Fibroblast of skin of scalp (primary cell): ENCODE measurements at regions not wholly inside any gene's neighbourhood (a gene's known extent, or its start where the extent isn't known, plus 50 kb on each side); places are given as distances from the start of the nearest gene placed in this dataset.

Experiments used
- DNase-seq: peaks from one replicate; pipeline ENCODE4 v3.0.0-alpha.2; 2013

DNA sequence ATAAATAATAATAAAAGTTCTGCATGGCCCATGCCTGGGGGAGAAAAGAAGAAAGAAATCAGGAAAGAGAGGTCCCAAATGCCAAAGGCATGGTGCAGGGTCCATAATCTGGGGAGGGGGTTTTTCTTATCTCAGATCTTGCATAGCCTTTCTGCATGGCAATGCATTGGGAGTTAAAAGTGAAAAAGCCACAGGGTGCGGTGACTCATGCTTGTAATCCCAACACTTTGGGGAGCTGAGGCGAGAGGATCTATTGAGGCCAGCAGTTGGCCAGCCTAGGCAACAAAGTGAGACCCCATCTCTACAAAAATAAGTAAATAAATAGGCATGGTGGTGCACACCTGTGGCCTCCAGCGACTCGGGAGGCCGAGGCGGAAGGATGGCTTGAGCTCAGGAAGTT lies 76.8 kb upstream of the GATA2 start:
- DNase-seq: no peak

DNA sequence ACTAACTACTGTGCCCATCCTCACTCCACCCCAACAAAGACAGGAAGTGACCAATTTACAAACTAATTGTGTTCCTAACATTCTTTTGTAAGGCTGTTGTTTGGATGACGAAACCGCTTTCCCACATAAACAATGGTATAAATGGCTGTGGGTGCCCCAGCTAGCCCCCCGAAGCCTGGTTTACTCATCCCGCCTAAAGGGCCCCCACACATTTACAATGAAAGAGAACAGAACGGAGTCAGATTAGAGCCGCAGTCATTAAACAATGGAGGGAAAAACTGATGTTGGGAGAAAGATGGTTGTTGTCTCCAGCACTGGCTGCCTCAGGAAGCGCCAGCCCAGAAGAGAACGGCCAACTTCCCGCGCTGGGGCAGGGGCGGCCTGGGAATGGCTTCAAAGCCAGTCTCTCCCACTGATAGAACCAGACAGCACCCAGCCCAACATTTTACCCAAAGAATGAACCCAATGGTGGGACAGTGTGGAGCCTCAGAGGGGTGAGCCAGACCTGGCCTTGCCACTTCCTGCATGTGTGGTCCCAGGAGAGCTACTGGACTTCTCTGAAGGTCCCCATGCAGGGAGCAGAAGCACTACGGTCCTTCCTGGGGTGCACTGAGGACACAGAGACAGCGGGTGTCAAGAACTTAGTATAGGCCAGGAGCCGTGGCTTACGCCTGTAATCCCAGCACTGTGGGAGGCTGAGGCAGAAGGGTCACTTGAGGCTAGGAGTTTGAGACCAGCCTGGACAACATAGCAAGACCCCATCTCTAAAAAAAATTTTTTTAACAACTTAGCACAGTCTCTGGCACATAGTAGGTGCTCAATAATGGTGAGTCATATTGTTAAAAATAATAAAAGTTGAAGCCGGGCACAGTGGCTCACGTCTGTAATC lies 75.8 kb upstream of the GATA2 start:
- DNase-seq: no peak

DNA sequence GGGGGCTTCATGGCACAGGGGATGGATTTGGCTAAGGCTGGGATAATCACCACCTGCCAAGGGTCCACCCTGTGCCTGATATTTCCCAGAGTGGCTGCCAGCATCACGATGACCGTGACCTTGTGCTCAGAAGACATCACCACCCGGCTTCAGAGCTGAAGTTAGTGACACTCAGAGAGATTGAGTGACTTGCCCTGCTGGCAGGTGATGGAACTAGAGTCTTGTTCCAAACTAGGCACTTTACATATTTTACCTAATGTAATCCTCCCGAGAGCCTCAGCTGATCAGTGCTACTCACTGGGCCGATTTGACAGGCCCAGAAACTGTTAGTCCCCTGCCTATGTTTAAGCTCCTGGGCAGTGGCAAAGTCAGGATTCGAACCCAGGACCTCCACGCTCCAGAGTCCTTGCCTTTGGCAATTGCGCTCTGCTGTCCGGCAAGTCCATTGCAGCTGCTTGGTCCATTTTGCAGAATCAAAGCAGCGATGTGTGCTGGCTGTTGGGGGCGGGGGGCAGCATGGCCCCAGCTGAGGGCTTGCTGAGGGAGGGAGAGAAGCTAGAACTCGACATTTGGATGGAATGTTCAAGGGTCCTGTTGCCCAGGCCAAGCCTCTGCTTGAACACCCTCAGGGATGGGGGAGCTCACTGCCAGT lies 74.8 kb upstream of the GATA2 start:
- DNase-seq: no peak

DNA sequence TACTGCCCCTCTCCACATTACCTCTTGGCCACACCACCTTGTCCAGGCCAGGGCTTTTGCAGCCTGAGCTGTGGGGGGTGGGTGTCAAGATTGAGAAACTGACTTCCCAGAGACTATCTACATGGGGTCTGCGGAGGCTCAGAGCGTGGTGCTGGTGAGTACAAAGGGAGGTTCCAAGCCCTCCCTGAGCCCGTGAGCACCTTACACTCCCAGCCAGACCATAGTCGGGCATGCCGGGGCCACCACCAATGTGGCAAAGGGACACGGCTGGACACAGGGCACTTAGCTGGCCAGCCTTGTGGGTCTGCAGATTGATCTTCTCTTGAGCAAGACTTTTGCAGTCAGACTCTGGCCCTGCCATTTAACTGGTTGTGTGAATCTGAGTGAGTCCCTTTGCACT lies 74.1 kb upstream of the GATA2 start:
- DNase-seq: no peak

DNA sequence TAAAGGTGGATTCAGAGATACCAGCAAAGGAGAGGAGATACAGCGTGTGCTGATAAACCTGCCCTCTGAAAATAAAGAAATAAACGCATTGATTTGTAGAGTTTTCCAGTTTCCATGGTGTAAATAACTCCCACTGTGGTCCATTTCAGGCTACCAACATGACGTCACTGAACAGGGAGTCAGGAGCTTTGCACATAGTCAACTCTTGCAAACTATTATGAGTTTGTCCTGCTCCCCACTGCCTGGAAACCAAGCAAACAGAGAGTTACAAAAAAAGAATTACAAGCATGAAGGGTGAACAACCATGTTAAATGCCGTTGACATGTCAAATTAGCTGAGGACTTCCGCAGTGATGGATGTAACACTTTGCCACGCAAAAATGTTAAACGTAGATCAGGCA lies 70.4 kb upstream of the GATA2 start:
- no peak for DNase-seq

DNA sequence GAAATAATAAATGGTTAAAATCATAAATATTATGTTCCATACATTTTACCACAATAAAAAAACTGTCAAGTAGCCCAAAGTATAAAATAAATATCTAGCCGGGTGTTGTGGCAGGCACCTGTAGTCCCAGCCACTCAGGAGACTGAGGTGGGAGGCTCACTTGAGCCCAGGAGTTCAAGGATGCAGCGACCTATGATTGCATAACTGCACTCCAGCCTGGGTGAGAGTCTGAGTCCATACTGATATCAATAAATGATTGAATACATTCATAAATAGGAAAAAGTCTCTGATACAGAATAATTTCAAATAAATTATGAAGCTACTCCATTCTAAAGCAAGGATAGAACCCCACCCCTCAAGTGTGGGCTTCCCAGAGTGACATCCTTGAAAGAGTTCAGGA lies 68.5 kb upstream of the GATA2 start:
- DNase-seq: no peak

DNA sequence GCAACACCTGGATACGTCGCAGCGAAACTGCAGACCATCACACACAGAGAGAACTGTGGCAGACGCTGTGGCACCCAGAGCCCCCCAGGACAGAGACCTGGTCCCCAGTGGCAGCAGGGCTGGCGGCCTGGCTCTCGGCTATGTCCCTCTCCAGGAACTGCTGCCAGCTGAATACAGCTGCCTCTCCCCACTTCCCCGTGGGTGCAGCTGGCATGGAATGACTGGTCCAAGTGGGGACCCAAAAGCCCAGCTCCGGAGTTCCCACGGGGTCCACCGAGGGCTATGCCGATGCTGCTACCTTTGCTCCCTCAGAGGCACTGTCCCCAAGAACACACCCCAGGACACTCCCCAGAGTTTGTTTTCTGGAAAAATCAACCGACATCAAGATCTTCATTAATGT lies 67.8 kb upstream of the GATA2 start:
- DNase-seq: no peak

DNA sequence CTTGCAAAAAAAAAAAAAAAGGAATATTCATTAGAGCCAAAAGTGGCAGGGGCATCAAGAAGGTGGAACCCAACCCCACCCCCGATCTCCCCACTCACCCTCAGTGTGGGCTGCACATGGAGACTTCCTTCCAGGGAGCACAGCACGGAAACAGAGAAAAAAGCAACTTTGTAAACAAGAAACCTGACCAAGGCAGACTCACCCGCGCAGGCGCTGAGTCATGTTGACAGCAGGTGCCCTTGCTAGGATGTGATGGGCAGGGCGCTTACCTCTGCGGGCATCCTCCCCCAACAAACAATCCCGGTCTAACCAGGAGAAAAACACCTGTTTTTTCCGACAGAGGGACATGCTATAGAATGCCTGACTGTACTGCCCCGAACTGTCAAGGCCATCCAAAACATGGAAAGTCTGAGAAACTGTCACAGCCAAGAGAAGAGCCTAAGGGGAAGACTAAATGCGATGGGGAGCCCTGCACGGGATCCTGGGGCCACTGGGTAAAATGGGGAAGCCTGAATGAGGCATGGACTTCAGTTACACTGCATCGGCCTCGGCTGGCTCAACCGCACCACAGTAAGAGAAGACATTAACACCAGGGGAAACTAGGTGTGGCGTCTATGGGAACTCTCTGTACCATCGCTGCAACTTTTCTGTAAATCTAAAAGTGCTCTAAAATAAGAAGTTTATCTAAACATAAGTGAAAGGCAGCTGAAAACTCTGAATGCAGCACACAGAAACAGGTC lies 66.7 kb upstream of the GATA2 start:
- DNase-seq: no peak

DNA sequence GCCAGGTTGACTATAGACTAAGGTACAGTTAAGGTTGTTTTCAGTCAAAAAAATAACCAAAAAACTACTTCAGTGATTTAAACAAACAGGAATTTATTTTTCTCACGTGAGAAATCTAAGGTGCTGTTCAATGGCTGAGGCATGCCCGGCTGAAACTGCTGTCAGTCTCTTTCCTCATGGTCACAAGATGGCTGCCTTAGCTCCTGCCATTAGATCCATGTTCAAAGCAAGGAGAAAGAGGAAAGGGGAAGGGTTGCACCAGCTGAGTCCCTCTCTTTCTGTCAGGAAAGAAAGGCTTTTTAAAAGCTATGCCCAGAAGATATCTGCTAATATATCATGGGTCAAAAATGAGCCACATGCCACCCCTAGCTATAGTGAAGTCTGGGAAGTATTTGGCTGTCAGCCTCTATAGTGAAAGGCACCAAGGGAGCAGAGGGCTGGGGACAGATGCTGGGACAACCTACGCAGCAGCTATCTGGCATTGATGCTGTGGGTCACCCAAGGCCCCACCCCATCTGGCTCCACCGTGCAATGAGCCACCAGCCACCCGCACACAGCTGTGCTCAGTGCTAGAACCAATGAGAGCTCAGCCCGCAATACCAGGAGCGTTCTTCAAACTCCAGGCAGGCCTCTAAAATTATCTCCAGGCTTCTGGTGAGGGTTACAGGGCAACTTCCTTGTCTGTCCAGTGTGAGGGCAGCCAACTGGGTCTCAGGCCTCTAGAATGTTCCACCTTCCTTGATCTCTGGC lies 64.7 kb upstream of the GATA2 start:
- DNase-seq: no peak

DNA sequence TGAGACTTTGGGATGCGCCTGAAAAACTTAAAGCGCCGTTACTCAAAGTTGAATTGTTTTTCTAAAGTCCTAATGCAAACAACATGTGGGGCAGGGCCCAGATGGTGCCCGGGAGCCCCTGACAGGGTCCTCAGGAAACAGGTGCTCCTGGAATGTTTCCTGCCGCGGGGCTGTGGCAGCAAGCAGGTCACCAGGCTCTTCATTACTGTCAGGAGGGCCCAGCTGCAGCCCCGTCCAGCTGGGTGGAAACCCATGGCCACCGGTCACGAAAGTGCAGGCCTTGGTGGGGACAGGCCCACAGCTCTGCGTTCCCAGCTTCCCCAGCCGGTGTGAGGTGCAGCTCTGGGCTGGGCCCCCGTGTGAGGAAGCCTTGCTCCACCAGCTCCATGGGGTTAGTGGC lies 63.9 kb upstream of the GATA2 start:
- no peak for DNase-seq

DNA sequence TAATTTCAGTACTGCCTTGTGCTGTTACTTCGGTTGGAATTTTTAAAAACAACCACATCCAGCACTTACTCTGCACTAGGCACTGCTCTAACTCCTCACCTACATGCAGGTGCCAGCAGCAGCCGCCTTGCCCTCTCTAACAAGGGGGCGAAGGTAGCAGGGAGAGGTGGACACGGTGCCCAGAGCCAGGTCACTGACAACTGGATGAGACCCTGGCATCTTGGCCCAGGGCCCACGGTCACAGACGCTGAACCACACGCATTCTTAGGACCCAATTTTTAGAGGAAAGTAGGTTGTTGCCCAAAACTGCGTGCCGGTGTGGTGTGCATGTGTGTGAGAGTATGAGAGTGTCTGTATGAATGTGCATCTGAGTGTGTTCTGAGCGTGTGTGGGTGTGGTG lies 63.4 kb upstream of the GATA2 start:
- DNase-seq: no peak

DNA sequence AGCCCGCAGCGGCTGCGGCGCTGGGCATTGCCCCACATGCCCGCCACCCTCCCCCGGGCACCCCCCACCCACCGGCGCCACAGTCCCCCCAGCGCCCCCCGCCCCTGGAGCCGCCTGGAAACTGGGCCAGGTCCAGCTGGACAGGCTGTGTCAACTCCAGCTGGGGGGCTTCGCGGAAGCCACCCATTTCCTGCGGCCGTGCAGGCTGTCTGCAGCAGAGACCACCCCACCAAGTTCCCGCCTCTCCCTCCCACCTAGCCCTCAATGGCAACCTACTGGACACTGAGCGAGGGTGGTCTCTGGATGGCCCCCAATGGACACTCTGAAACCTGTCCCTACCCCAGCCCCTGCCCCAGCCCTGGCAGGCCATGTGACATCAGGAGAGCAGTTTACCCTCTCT lies 62.8 kb upstream of the GATA2 start:
- no peak for DNase-seq

DNA sequence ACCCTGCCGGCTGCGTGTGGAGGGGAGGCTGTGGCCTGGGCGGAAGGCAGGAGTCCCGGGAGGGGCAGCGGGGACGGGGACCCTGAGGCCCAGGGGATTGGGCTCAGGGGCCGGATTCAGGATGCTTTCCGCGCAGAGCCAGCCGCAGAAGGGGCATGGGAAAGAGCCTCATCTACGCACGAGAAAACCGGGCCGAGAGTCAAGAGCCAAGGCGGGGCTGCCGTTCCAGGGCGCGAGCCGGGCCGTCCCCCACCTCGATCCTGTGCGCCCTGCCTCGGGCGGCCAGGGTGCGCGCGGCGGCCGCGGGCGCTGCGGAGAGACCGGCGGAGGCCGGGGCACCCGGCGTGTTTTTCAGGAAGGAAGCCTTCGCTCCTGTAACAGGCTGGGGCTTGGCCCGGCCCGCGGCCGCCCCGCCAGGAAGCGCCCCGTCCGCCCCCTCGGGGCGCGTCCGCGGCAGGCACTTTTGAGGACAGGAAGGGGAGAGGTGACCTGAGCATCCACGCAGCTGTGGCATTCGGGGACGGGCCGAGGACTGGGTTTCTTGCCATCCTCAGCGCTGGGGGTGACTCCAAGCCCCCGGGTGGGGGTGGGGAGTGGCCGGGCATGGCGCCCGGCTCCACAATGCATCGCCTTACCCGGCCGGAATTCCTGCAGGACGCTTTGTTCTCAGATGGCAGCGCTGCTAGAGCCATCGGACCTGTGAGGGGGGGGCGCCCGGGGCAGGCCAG lies 62.3 kb upstream of the GATA2 start:
- no peak for DNase-seq

DNA sequence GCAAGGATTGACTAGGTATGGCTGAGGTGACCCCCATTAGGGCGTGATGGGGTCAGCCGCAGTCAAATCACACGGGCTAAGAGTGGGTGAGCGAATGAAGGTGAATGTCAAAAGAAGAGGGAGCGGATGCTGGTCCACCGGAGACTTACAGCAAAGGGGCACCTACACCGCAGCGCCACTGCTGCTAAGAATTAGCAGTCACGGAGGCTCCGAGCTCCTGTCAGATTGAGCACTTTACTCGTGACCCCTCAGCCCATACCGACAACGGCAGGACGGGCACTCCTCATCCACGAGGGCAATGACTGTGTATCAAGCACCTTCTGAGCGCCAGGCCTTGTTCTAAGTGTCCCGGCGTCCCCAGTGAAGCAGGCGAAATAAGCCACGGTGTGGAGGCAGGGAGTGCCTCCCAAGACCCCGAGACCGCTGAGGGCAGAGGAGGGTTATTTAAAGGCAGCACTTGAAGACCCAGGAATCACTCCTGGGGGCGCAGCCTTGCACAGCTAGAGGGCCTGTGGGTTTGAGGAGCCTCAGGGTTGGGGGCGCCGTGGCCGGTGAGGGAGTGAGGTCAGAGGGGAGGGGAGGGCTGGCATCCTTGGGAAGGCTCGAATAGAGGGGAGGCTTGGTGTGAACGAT lies 61.6 kb upstream of the GATA2 start:
- DNase-seq: no peak

DNA sequence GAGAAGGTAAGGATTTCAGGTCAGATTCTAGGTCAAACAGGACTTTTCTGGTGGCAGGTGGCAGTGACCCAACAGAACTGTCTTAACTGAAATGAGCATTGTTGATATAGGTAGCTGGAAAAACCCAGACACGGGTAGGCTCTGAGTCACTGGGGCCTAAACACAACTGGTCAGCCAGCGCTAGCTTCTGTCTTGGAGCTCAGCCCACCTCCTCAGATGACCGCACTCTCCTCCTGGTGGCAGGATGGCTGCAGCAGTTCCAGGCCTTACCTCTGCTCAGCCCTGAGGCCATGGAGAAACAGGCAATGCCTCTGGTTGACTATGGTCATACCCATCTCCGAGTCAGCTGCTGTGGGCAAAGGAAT lies 61.1 kb upstream of the GATA2 start:
- DNase-seq: no peak

DNA sequence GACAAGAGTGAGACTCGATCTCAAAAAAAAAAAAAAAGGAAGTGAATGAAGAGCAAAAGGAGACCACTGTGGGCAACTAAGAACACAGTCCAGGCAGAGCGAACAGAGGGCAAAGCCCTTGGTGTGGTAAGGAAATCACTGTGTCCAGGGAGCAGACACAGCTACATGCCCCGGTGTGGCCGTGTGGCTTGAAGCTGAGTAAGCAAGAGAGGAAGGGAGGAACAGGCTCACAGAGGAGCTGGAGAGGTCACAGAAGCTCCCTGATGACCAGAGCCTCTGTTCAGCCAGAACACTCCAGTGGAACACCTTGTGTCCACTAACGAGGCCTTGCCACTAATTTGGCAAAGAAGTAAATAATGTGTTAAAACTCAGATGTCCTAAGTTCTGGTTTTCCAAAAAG lies 60.6 kb upstream of the GATA2 start:
- no peak for DNase-seq

DNA sequence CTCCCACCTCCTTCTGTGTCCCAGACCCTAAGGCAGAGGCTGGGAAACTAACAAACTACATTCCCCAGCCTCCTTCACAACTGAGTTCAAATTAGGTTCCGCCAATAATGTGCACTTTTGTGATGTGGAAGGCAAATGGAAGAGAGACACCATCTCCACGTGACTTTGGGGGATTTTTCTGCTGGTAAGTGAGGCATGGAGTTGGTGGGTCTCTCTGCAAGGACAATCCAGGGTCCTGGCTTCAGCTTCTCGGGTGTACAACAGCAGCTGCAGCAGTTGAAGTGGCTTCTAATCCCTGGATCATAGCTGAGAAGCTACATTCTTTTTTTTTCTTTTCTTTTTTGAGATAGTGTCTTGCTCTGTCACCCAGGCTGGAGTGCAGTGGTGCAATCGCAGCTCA lies 58.9 kb upstream of the GATA2 start:
- DNase-seq: no peak

DNA sequence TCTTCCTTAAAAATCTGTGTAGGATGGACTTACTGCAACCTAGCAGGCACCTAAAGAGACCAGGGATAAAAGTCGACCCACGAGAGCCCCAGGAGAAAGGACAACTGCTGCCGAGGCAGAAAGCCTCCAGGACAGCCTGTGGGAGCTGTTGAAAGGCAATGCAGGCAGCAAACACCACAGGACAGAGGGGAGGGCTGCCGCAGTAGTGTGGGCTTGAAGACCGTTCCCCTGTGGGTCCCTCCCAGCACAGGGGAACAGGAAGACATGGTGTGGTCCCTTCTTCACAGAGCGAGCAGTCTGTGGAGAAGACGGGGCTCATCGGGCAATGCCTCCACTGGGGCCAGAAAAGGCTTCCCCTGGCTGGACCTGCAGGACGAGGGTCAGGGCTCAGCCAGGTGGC lies 58.5 kb upstream of the GATA2 start:
- DNase-seq: no peak

DNA sequence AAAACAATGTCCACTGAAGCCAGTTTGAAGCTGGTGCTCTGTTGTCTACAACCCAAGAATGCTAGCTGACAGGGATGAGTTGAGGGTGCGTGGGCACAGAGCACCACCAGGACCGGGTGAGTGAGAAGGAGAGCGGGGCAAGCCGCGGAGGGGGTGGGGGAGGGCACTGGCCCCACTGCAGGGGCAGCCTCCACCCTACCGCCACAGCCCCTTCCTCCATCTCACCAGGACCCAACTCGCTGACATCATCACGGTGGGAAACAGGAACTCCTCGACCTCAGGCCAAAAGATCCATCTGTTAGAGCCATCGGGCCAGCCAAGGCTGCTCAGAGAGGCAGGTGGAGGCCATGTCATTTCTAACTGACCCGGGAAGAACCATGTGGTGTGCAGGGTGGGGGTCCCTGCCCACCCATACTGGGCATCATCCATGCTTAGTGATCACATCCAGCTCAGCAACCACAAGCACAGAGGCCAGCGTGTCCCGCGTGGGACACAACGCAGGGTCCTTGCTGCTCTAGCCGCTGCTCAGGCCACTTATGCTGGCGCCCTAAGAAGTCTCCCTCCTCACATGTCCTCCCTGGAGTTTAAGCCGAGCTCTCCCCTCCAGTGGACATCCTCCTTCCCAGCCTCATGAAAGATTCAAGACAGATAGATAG lies 57.6 kb upstream of the GATA2 start:
- no peak for DNase-seq

DNA sequence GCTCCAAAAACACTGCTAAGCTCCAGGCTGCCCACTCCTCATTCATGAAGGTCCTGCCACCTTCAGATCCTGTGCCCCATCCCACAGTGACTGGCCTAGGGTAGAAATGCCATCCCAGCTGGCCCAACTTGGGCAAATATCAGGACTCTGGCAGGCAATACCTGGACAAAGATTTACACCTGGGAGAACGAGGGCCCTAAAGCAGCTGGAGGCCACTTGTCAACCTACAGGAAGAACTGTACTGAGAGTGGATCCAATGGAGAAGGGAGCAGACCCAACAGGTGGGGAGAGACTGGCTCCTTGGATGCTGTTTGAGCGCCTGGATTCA lies 57.1 kb upstream of the GATA2 start:
- no peak for DNase-seq
